ENCODE measurements at regions not wholly inside any gene's neighbourhood (a gene's known extent, or its start where the extent isn't known, plus 50 kb on each side); places are given as distances from the start of the nearest gene placed in this dataset.
A peak's percentile ranks its signal among the peaks of the same experiment; 100 is the strongest.

- no peak for DNase-seq (ENCODE audit: low read depth)
These were observed 362.4 kb upstream of the ZNF385D start for GRCh38 chr3:22113453-22113852.

- peak; percentile 3 for DNase-seq (ENCODE audit: low read depth)
These were observed 364.6 kb upstream of the ZNF385D start for GRCh38 chr3:22115581-22115980.

GRCh38 chr3:22117091-22117490 is 366.1 kb upstream of the ZNF385D start:
- peak; percentile 36 for DNase-seq (ENCODE audit: low read depth)

- peak; percentile 40 for DNase-seq (ENCODE audit: low read depth)
These were observed 366.8 kb upstream of the ZNF385D start for GRCh38 chr3:22117751-22118346.

- no peak for DNase-seq (ENCODE audit: low read depth)
These were observed 367.5 kb upstream of the ZNF385D start for GRCh38 chr3:22118542-22118941.

GRCh38 chr3:22121068-22121701 is 370.2 kb upstream of the ZNF385D start:
- no peak for DNase-seq (ENCODE audit: low read depth)

- no peak for DNase-seq (ENCODE audit: low read depth)
These were observed 371.6 kb upstream of the ZNF385D start for GRCh38 chr3:22122567-22122966.

GRCh38 chr3:22129101-22129500 is 378.1 kb upstream of the ZNF385D start:
- no peak for DNase-seq (ENCODE audit: low read depth)

- no peak for DNase-seq (ENCODE audit: low read depth)
These were observed 390.8 kb upstream of the ZNF385D start for GRCh38 chr3:22141769-22142168.

- no peak for DNase-seq (ENCODE audit: low read depth)
These were observed 396.2 kb upstream of the ZNF385D start for GRCh38 chr3:22147161-22147560.

- no peak for DNase-seq (ENCODE audit: low read depth)
These were observed 405.9 kb upstream of the ZNF385D start for GRCh38 chr3:22156868-22157267.

- DNase-seq (ENCODE audit: low read depth) = no peak
These were observed 406.8 kb upstream of the ZNF385D start for GRCh38 chr3:22157848-22158247.

- DNase-seq (ENCODE audit: low read depth) = no peak
These were observed 408.1 kb upstream of the ZNF385D start for GRCh38 chr3:22159004-22159695.

- DNase-seq (ENCODE audit: low read depth) = no peak
These were observed 410.3 kb upstream of the ZNF385D start for GRCh38 chr3:22161315-22161714.

GRCh38 chr3:22170370-22170769 is 419.4 kb upstream of the ZNF385D start:
- no peak for DNase-seq (ENCODE audit: low read depth)

- no peak for DNase-seq (ENCODE audit: low read depth)
These were observed 422.0 kb upstream of the ZNF385D start for GRCh38 chr3:22172964-22173363.

- no peak for DNase-seq (ENCODE audit: low read depth)
These were observed 424.9 kb upstream of the ZNF385D start for GRCh38 chr3:22175947-22176346.

- DNase-seq (ENCODE audit: low read depth) = no peak
These were observed 425.9 kb upstream of the ZNF385D start for GRCh38 chr3:22176911-22177310.

- no peak for DNase-seq (ENCODE audit: low read depth)
These were observed 438.6 kb upstream of the ZNF385D start for GRCh38 chr3:22189616-22190015.

GRCh38 chr3:22199095-22199494 is 448.1 kb upstream of the ZNF385D start:
- DNase-seq (ENCODE audit: low read depth) = no peak

GRCh38 chr3:22208844-22209243 is 457.8 kb upstream of the ZNF385D start:
- DNase-seq (ENCODE audit: low read depth) = no peak

- no peak for DNase-seq (ENCODE audit: low read depth)
These were observed 458.6 kb upstream of the ZNF385D start for GRCh38 chr3:22209578-22209977.

GRCh38 chr3:22210693-22211092 is 459.7 kb upstream of the ZNF385D start:
- no peak for DNase-seq (ENCODE audit: low read depth)

- DNase-seq (ENCODE audit: low read depth) = no peak
These were observed 465.6 kb upstream of the ZNF385D start for GRCh38 chr3:22216601-22217000.

Measured in amniotic epithelial cell (primary cell).